PC-3 (cell line): ENCODE measurements at regions not wholly inside any gene's neighbourhood (a gene's known extent, or its start where the extent isn't known, plus 50 kb on each side); places are given as distances from the start of the nearest gene placed in this dataset.
A peak's percentile ranks its signal among the peaks of the same experiment; 100 is the strongest.

ENCODE experiments used
- ATAC-seq: fragments of 200-7000 bp; cut with Tn5 transposase; 2 replicates; pipeline ENCODE4 v1.9.1; 2020; ENCODE audit warnings: mild to moderate bottlenecking, moderate library complexity
- BruUV-seq: library from RNA; stranded (reverse); fragments of 400-500 nt; replicated peaks from 2 replicates; lab custom pipeline; 2021; lab: Mats Ljungman, UMichigan
- CTCF ChIA-PET: fragments of 300-600 bp; sonication (Branson Sonifier 250); formaldehyde crosslinking; loops from one replicate; lab custom pipeline; 2022; ENCODE audit warnings: antibody characterized with exemption; lab: Charles Lee
- POLR2A ChIA-PET: fragments of 300-600 bp; sonication (Branson Sonifier 250); formaldehyde crosslinking; loops from one replicate; lab custom pipeline; 2022; ENCODE audit warnings: antibody characterized with exemption; ENCODE audit not compliant: unreplicated experiment; lab: Charles Lee
- DNase-seq: peaks from one replicate; pipeline ENCODE4 v3.0.0-alpha.2; 2015
- H2AFZ ChIP-seq: fragments of 300-600 bp; sonication (generic); 2 replicates; pipeline ENCODE4 v1.6.0; 2016; ENCODE audit warnings: antibody characterized with exemption, low read length
- H3F3A ChIP-seq: fragments of 300-600 bp; sonication (generic); one replicate; pipeline ENCODE4 v1.6.0; 2017; ENCODE audit warnings: antibody characterized with exemption, low read length, control low read depth, mild to moderate bottlenecking; ENCODE audit not compliant: unreplicated experiment
- H3K27ac ChIP-seq: fragments of 300-600 bp; sonication (generic); 2 replicates; pipeline ENCODE4 v1.5.1; 2016; ENCODE audit warnings: mild to moderate bottlenecking, low read length
- H3K27me3 ChIP-seq: fragments of 300-600 bp; sonication (generic); 2 replicates; pipeline ENCODE4 v1.6.1; 2016; ENCODE audit warnings: low read length, mixed read lengths
- H3K36me3 ChIP-seq: fragments of 300-600 bp; sonication (generic); 2 replicates; pipeline ENCODE4 v1.6.1; 2016; ENCODE audit warnings: low read depth, mixed run types, low read length, mixed read lengths
- H3K4me1 ChIP-seq: fragments of 300-600 bp; sonication (generic); 2 replicates; pipeline ENCODE4 v1.5.1; 2016; ENCODE audit warnings: low read length; ENCODE audit not compliant: insufficient read depth
- H3K4me2 ChIP-seq: fragments of 300-600 bp; sonication (generic); 2 replicates; pipeline ENCODE4 v1.6.0; 2016; ENCODE audit warnings: low read length
- H3K4me3 ChIP-seq: fragments of 300-600 bp; sonication (generic); 2 replicates; pipeline ENCODE4 v1.5.1; 2016; ENCODE audit warnings: mild to moderate bottlenecking, low read length, mixed read lengths
- H3K79me2 ChIP-seq: fragments of 300-600 bp; sonication (generic); 2 replicates; pipeline ENCODE4 v1.6.1; 2017; ENCODE audit warnings: low read length, mixed read lengths
- H3K9ac ChIP-seq: fragments of 300-600 bp; sonication (generic); 2 replicates; pipeline ENCODE4 v1.6.0; 2016; ENCODE audit warnings: mild to moderate bottlenecking, low read length
- H3K9me2 ChIP-seq: fragments of 300-600 bp; sonication (generic); replicated peaks from 2 replicates; pipeline ENCODE4 v1.6.1; 2016; ENCODE audit warnings: mixed run types, low read length, mixed read lengths
- H3K9me3 ChIP-seq: fragments of 300-600 bp; sonication (generic); 2 replicates; pipeline ENCODE4 v1.6.1; 2016; ENCODE audit warnings: low read length, mixed read lengths
- H4K20me1 ChIP-seq: fragments of 300-600 bp; sonication (generic); 2 replicates; pipeline ENCODE4 v1.6.1; 2016; ENCODE audit warnings: low read length, mixed read lengths
- EZH2 ChIP-seq: fragments of 300-600 bp; sonication (generic); IDR thresholded peaks from one replicate; pipeline ENCODE4 v1.6.1; 2017; ENCODE audit warnings: antibody characterized with exemption, mild to moderate bottlenecking, low read length; ENCODE audit not compliant: unreplicated experiment
- EZH2phosphoT487 ChIP-seq: fragments of 300-600 bp; sonication (generic); IDR thresholded peaks from 2 replicates; pipeline ENCODE4 v1.6.1; 2018; ENCODE audit warnings: mild to moderate bottlenecking, antibody characterized with exemption, low read length, borderline replicate concordance
- intact Hi-C: fragments of 100-400 bp; cut with micrococcal nuclease; formaldehyde crosslinking; loops from 2 replicates; pipeline ENCODE4 v1.9.0; 2023
- TF ChIP-seq, protein P1 (sequence below): fragments of 300-600 bp; sonication (generic); conservative IDR thresholded peaks from 2 replicates; pipeline ENCODE4 v1.5.1; 2017; ENCODE audit warnings: antibody characterized with exemption, low read depth, mild to moderate bottlenecking, low read length

DNA sequence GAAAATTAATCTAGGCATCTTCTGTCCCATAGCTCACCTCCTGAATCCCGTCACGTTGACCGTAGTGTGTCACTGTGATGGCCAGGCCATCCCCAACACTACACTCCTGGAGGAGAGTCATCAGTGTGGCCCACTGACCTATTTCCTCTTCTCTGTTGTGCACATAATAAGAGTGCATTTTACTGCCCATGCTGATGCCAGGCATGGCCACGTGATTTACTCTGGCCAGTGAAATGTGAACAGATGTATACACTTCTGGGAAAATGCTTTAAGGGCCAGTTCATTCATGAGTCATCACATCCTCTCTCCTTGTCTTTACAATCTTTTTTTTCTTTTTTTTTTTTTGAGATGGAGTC lies 101.9 kb upstream of the PIP4K2A start:
- intact Hi-C loops: no loop called here
- CTCF ChIA-PET: no interaction called here

DNA sequence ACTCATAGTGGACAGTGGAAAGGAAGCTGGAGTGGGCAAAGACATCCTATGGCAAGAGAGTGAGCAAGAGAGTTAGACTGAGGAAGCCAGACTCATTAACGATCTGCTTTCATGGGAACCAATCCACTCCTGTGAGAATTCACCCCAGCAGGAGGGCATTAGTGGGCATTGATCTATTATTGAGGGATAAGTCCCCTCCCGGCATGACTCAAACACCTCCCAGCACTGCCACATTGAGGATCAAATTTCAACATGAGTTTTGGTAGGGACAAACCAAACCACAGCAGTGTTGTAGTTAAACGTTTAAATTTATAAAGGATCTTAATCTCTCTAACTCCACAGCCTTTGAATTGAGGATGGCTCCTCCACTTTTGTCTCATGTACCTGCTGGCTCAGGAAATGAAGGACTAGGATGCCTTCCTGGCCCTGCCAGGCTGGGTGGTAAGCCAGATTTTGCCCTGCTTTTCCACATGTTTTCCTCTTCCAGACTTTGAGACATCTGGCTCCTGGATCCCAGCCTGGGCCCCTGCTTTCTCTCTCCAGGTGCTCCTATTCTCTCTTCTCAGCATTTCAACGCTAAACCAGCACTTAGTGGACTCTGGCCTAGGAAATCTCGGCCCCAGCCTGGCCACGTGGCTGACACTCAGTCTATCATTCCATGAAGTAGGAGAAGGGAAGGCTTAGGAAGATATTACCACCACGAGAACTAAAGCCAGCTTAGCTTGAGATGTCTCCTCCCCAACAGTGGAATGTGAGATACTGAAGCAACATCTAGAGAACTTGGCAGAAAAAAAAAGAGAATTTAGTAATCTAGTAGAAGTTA lies 96.5 kb upstream of the PIP4K2A start:
- H2AFZ ChIP-seq: peak overlapping the region; percentile 60; the same call in 1 of the 2 replicates
- CTCF ChIA-PET: no interaction called here
- H3K27me3 ChIP-seq: no peaks in the 10 kb centered on the region
- no peak overlapping the region for H3K9ac ChIP-seq
- H3K4me3 ChIP-seq: no peak overlapping the region
- intact Hi-C loops: no loop called here
- H3K4me2 ChIP-seq: no peak overlapping the region
- BruUV-seq: no TSS peak
- H3K27ac ChIP-seq: no peak overlapping the region
- ATAC-seq (no peak), DNase-seq (peak; percentile 14)
- no peaks in the 10 kb centered on the region for H3K36me3 ChIP-seq
- H3K9me2 ChIP-seq: no peaks in the 10 kb centered on the region
- TF ChIP-seq EZH2 (no peak), EZH2phosphoT487 (no peak)
- TF ChIP-seq, protein P1, sequence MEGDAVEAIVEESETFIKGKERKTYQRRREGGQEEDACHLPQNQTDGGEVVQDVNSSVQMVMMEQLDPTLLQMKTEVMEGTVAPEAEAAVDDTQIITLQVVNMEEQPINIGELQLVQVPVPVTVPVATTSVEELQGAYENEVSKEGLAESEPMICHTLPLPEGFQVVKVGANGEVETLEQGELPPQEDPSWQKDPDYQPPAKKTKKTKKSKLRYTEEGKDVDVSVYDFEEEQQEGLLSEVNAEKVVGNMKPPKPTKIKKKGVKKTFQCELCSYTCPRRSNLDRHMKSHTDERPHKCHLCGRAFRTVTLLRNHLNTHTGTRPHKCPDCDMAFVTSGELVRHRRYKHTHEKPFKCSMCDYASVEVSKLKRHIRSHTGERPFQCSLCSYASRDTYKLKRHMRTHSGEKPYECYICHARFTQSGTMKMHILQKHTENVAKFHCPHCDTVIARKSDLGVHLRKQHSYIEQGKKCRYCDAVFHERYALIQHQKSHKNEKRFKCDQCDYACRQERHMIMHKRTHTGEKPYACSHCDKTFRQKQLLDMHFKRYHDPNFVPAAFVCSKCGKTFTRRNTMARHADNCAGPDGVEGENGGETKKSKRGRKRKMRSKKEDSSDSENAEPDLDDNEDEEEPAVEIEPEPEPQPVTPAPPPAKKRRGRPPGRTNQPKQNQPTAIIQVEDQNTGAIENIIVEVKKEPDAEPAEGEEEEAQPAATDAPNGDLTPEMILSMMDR: no peak
- H3F3A ChIP-seq: no peaks in the 10 kb centered on the region
- H3K79me2 ChIP-seq: no peaks in the 10 kb centered on the region
- peaks cover 18% of the 10 kb centered on the region; the same call in 1 of the 2 replicates for H3K4me1 ChIP-seq
- H3K9me3 ChIP-seq: no peaks in the 10 kb centered on the region
- POLR2A ChIA-PET: no interaction called here
- no peaks in the 10 kb centered on the region for H4K20me1 ChIP-seq

More for the DNA sequence above, 101.9 kb upstream of the PIP4K2A start:
- Histone ChIP-seq H2AFZ (no peak overlapping the region), H3K4me3 (no peak overlapping the region), H3K4me2 (peak overlapping the region; percentile 44; the same call in 1 of the 2 replicates), H3K9me3 (no peaks in the 10 kb centered on the region), H3K9ac (no peak overlapping the region), H3K4me1 (peaks cover 26% of the 10 kb centered on the region), H3K79me2 (no peaks in the 10 kb centered on the region), H3K9me2 (no peaks in the 10 kb centered on the region), H4K20me1 (no peaks in the 10 kb centered on the region), H3K27me3 (no peaks in the 10 kb centered on the region), H3K27ac (peak overlapping the region; percentile 89), H3F3A (no peaks in the 10 kb centered on the region), H3K36me3 (no peaks in the 10 kb centered on the region)
- TF ChIP-seq, protein P1: no peak
- TF ChIP-seq EZH2phosphoT487 (no peak), EZH2 (no peak)
- BruUV-seq: no TSS peak
- POLR2A ChIA-PET: interaction anchor here (0.5 to 0.6 kb wide), 2 partner anchors 13 to 81 kb away, joined by 3 to 4 read pairs; no protein-coding TSS in a partner anchor
- ATAC-seq: peak; percentile 96
- peak; percentile 92 for DNase-seq

DNA sequence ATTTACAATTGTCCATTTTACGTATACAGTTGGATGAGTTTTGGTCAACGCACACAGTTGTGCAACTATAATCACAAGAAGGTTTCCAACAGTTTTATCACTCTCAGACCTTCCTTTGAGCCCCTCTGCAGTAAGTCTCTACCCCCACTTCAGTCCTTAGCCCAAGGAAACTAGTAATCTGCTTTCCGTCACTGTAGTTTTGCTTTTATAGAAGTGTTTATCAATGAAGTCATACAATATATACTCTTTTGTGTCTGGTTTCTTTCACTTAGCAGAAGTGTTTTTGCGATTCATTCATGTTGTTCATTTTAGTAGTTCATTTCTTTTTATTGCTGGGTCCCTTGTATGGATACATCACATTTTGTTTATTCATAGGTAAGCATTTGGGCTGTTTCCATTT lies 92.9 kb upstream of the PIP4K2A start:
- H3K4me1 ChIP-seq: peaks cover 31% of the 10 kb centered on the region
- no peak overlapping the region for H3K27ac ChIP-seq
- no peaks in the 10 kb centered on the region for H3K27me3 ChIP-seq
- no TSS peak for BruUV-seq
- H3K9me2 ChIP-seq: no peaks in the 10 kb centered on the region
- H3K9me3 ChIP-seq: no peaks in the 10 kb centered on the region
- no peak overlapping the region for H2AFZ ChIP-seq
- no peak overlapping the region for H3K9ac ChIP-seq
- ChIA-PET CTCF (no interaction called here), POLR2A (no interaction called here)
- H3K79me2 ChIP-seq: no peaks in the 10 kb centered on the region
- H4K20me1 ChIP-seq: no peaks in the 10 kb centered on the region
- DNase-seq (no peak), ATAC-seq (no peak)
- H3F3A ChIP-seq: no peaks in the 10 kb centered on the region
- H3K36me3 ChIP-seq: no peaks in the 10 kb centered on the region
- TF ChIP-seq EZH2: no peak
- TF ChIP-seq, protein P1: no peak
- TF ChIP-seq EZH2phosphoT487: no peak
- H3K4me2 ChIP-seq: no peak overlapping the region
- H3K4me3 ChIP-seq: no peak overlapping the region
- intact Hi-C loops: no loop called here
